Prostate gland (tissue), 2 donors: ENCODE measurements at regions not wholly inside any gene's neighbourhood (a gene's known extent, or its start where the extent isn't known, plus 50 kb on each side); places are given as distances from the start of the nearest gene placed in this dataset.

Experiments used
- CTCF ChIP-seq, 4 experiments: fragments of 200-600 bp in 2 of 4; fragments of 450-650 bp in 2 of 4; sonication (generic) in 2 of 4; IDR thresholded peaks; 1 replicate in 3 of 4; 2 replicates in 1 of 4; pipeline ENCODE4 v1.5.1; 2016 to 2019; ENCODE audit warnings: antibody characterized with exemption in 4 of 4, mild to moderate bottlenecking in 2 of 4, moderate library complexity in 2 of 4
- POLR2A ChIP-seq: fragments of 450-650 bp; IDR thresholded peaks from one replicate; pipeline ENCODE4 v1.6.1; 2016; ENCODE audit warnings: antibody characterized with exemption, mild to moderate bottlenecking
- POLR2AphosphoS5 ChIP-seq: sonication (generic); formaldehyde crosslinking; IDR thresholded peaks from one replicate; pipeline ENCODE4 v1.6.1; 2017; ENCODE audit warnings: antibody characterized with exemption

- TF ChIP-seq CTCF (IDR thresholded peaks at IDR 0.05) (no peak), POLR2A (no peak), POLR2AphosphoS5 (no peak)
These were observed 131.7 kb downstream of the SLC16A9 start for GRCh38 chr10:59577984-59578383.
